Esophagus muscularis mucosa (tissue), 4 donors: ENCODE measurements at regions not wholly inside any gene's neighbourhood (a gene's known extent, or its start where the extent isn't known, plus 50 kb on each side); places are given as distances from the start of the nearest gene placed in this dataset.

Experiments used
- DNase-seq: peaks from one replicate; pipeline ENCODE4 v3.0.0-alpha.2; 2017; ENCODE audit errors: extremely low spot score
- H3K27ac ChIP-seq, 4 donors: fragments of 200-600 bp; sonication (generic); replicated peaks in 1 of 4; 1 replicate in 3 of 4; 2 replicates in 1 of 4; pipeline ENCODE4 v1.5.1; 2016 to 2019; ENCODE audit warnings: mild to moderate bottlenecking in 1 of 4
- H3K27me3 ChIP-seq, 4 donors: fragments of 200-600 bp; sonication (generic); one replicate each; pipeline versions ENCODE4 v1.5.1 to v1.6.0; 2016 to 2019
- H3K36me3 ChIP-seq, 4 donors: fragments of 200-600 bp; sonication (generic); one replicate each; pipeline ENCODE4 v1.5.1; 2016 to 2019
- H3K4me1 ChIP-seq, 4 donors: fragments of 200-600 bp; sonication (generic); one replicate each; pipeline ENCODE4 v1.5.1; 2016 to 2019
- H3K4me3 ChIP-seq, 4 donors: fragments of 200-600 bp; sonication (generic); 1 replicate in 2 of 4; 2 replicates in 2 of 4; pipeline ENCODE4 v1.5.1; 2016 to 2019; ENCODE audit warnings: mild to moderate bottlenecking in 4 of 4, moderate library complexity in 1 of 4
- H3K9me3 ChIP-seq, 4 donors: fragments of 200-600 bp; sonication (generic); 1 replicate in 3 of 4; 2 replicates in 1 of 4; pipeline ENCODE4 v1.5.1; 2016 to 2019
- CTCF ChIP-seq, 3 experiments: fragments of 200-600 bp in 2 of 3; fragments of 450-650 bp in 1 of 3; sonication (generic) in 2 of 3; IDR thresholded peaks; one replicate each; pipeline ENCODE4 v1.5.1; 2017 to 2019; ENCODE audit warnings: antibody characterized with exemption in 3 of 3, mild to moderate bottlenecking in 2 of 3, moderate library complexity in 1 of 3
- EP300 ChIP-seq: sonication (generic); formaldehyde crosslinking; IDR thresholded peaks from one replicate; pipeline ENCODE4 v1.6.1; 2017; ENCODE audit warnings: antibody characterized with exemption
- POLR2A ChIP-seq: fragments of 450-650 bp; IDR thresholded peaks from one replicate; pipeline ENCODE4 v1.6.1; 2017; ENCODE audit warnings: antibody characterized with exemption, moderate library complexity, mild to moderate bottlenecking, low read depth
- POLR2AphosphoS5 ChIP-seq, 2 donors: sonication (generic); formaldehyde crosslinking; IDR thresholded peaks; one replicate each; pipeline ENCODE4 v1.6.1; 2017; ENCODE audit warnings: antibody characterized with exemption in 2 of 2
- WGBS: methylation state at CpG from one replicate; pipeline ENCODE4 v1.1.5; 2018; 5-methylcytosine and 5-hydroxymethylcytosine counted together
- intact Hi-C: fragments of 100-400 bp; cut with DNase I; formaldehyde crosslinking; loops from one replicate; pipeline ENCODE4 v1.15.1; 2023

- DNase-seq, result no peak
- intact Hi-C loops, result no loop called here
- no peak overlapping the region for H3K27ac ChIP-seq
- peaks cover 0 to 12% (median 0%) of the 10 kb centered on the region in 4 donors for H3K27me3 ChIP-seq
- H3K9me3 ChIP-seq, result no peaks in the 10 kb centered on the region
- 88% methylated on average over 5 of the region's 5 CpGs for WGBS
- H3K4me1 ChIP-seq, result no peaks in the 10 kb centered on the region
- H3K36me3 ChIP-seq, result no peaks in the 10 kb centered on the region
- TF ChIP-seq EP300 (no peak), POLR2AphosphoS5 (IDR thresholded peaks at IDR 0.05) (no peak), CTCF (IDR thresholded peaks at IDR 0.05) (no peak), POLR2A (no peak)
- no peak overlapping the region for H3K4me3 ChIP-seq
Measured at GRCh38 chr2:173753441-173753840, 211.7 kb downstream of the SP3 start.

- no peak overlapping the region for H3K27ac ChIP-seq
- H3K36me3 ChIP-seq, result no peaks in the 10 kb centered on the region
- H3K4me3 ChIP-seq, result no peak overlapping the region
- intact Hi-C loops, result no loop called here
- no peak for DNase-seq
- H3K27me3 ChIP-seq, result peaks cover 0 to 12% (median 0%) of the 10 kb centered on the region in 4 donors
- no peaks in the 10 kb centered on the region for H3K9me3 ChIP-seq
- no peak for TF ChIP-seq CTCF (IDR thresholded peaks at IDR 0.05)
- TF ChIP-seq POLR2AphosphoS5 (IDR thresholded peaks at IDR 0.05), result no peak
- 82% methylated on average over 4 of the region's 4 CpGs for WGBS
- no peaks in the 10 kb centered on the region for H3K4me1 ChIP-seq
Measured at GRCh38 chr2:173754165-173754564, 211.0 kb downstream of the SP3 start.

- intact Hi-C loops, result no loop called here
- Histone ChIP-seq H3K4me1 (peaks cover 0 to under 1% (median 0%) of the 10 kb centered on the region in 4 donors), H3K36me3 (no peaks in the 10 kb centered on the region), H3K4me3 (no peak overlapping the region), H3K27ac (no peak overlapping the region), H3K27me3 (peaks cover 0 to 10% (median 0%) of the 10 kb centered on the region in 4 donors), H3K9me3 (no peaks in the 10 kb centered on the region)
- no peak for DNase-seq
- no peak for TF ChIP-seq POLR2A
- WGBS, result 88% methylated on average over 3 of the region's 3 CpGs
Measured at GRCh38 chr2:173754837-173755236, 210.3 kb downstream of the SP3 start.

GRCh38 chr2:173755798-173756197 is 209.4 kb downstream of the SP3 start:
- no peak for TF ChIP-seq EP300
- no peak for TF ChIP-seq CTCF (IDR thresholded peaks at IDR 0.05)
- no peak for TF ChIP-seq POLR2AphosphoS5 (IDR thresholded peaks at IDR 0.05)
- TF ChIP-seq POLR2A, result no peak
- intact Hi-C loops, result no loop called here
- no peak for DNase-seq
- H3K4me1 ChIP-seq, result peaks cover 0 to 9% (median 8%) of the 10 kb centered on the region in 4 donors
- peaks cover 0 to under 1% (median 0%) of the 10 kb centered on the region in 4 donors for H3K27me3 ChIP-seq
- no peak overlapping the region for H3K4me3 ChIP-seq
- H3K9me3 ChIP-seq, result no peaks in the 10 kb centered on the region
- no peaks in the 10 kb centered on the region for H3K36me3 ChIP-seq
- H3K27ac ChIP-seq, result no peak overlapping the region
- 100% methylated on average over 2 of the region's 2 CpGs for WGBS

GRCh38 chr2:173759959-173760358 is 205.2 kb downstream of the SP3 start:
- Histone ChIP-seq H3K9me3 (no peaks in the 10 kb centered on the region), H3K36me3 (no peaks in the 10 kb centered on the region), H3K4me1 (peaks cover 0 to 12% (median 9%) of the 10 kb centered on the region in 4 donors), H3K27me3 (no peaks in the 10 kb centered on the region), H3K27ac (no peak overlapping the region), H3K4me3 (no peak overlapping the region)
- TF ChIP-seq POLR2A (no peak), CTCF (IDR thresholded peaks at IDR 0.05) (no peak), EP300 (no peak), POLR2AphosphoS5 (IDR thresholded peaks at IDR 0.05) (no peak)
- intact Hi-C loops, result no loop called here
- no peak for DNase-seq
- WGBS, result 78% methylated on average over 6 of the region's 6 CpGs
